K562 (cell line): ENCODE measurements at regions not wholly inside any gene's neighbourhood (a gene's known extent, or its start where the extent isn't known, plus 50 kb on each side); places are given as distances from the start of the nearest gene placed in this dataset.
A peak's percentile ranks its signal among the peaks of the same experiment; 100 is the strongest.
"Not testable (repeated sequence)": the region's sequence is repeated elsewhere in the genome, so short reads cannot be mapped to it uniquely, and the experiment has no call there.

Experiments
- ATAC-seq: fragments of 200-7000 bp; cut with Tn5 transposase; 3 replicates; pipeline ENCODE4 v1.9.1; 2020; ENCODE audit warnings: moderate library complexity
- BruUV-seq: library from RNA; stranded (reverse); fragments of 400-500 nt; replicated peaks from 2 replicates; lab custom pipeline; 2021; lab: Mats Ljungman, UMichigan
- CTCF ChIA-PET: fragments of 300-600 bp; formaldehyde crosslinking; extraction: SDS; loops from one replicate; lab custom pipeline; 2021; ENCODE audit warnings: low intra/inter-chr PET ratio; lab: Yijun Ruan, JAX
- POLR2A ChIA-PET: fragments of 300-600, 350-650 bp; sonication (Branson Sonifier 250); formaldehyde crosslinking; extraction: SDS; loops from one replicate; lab custom pipeline; 2021; ENCODE audit warnings: antibody characterized with exemption, inconsistent platforms; lab: Yijun Ruan, JAX
- DNase-seq, 4 experiments: peaks; one replicate each; pipeline versions ENCODE4 v3.0.0 to v3.0.0-alpha.2; 2011 to 2018; ENCODE audit warnings: low spot score in 3 of 4, mixed read lengths in 3 of 4; ENCODE audit errors: extremely low read depth in 1 of 4
- FAIRE-seq: peaks from 2 replicates; lab custom pipeline; 2011; peaks lifted over from hg19 to GRCh38; lab: Jason Lieb, UNC
- H2AFZ ChIP-seq: 2 replicates; pipeline ENCODE4 v1.6.0; 2011; ENCODE audit warnings: low read depth, low read length, control low read depth, inconsistent platforms
- H3K27ac ChIP-seq: fragments of 200-600 bp; 3 replicates; pipeline ENCODE4 v1.8.0; 2011; ENCODE audit warnings: low read depth, mild to moderate bottlenecking, control low read depth, inconsistent platforms, low read length, moderate library complexity, mixed read lengths; ENCODE audit errors: extremely low read depth
- H3K27me3 ChIP-seq, 2 experiments: fragments of 300-600 bp in 1 of 2; 2 replicates in 1 of 2; 3 replicates in 1 of 2; pipeline versions ENCODE4 v1.6.0 to v1.8.0; 2011; ENCODE audit warnings: inconsistent platforms in 2 of 2, low read length in 2 of 2, mild to moderate bottlenecking in 1 of 2, mixed read lengths in 1 of 2, moderate library complexity in 1 of 2; ENCODE audit not compliant: control insufficient read depth in 2 of 2, insufficient read depth in 2 of 2
- H3K36me3 ChIP-seq: fragments of 300-600 bp; 3 replicates; pipeline ENCODE4 v1.8.0; 2011; ENCODE audit warnings: mild to moderate bottlenecking, low read length, inconsistent platforms; ENCODE audit not compliant: control insufficient read depth, insufficient read depth
- H3K4me1 ChIP-seq, 2 experiments: fragments of 200-600 bp in 1 of 2; replicated peaks in 1 of 2; 2 replicates in 1 of 2; 3 replicates in 1 of 2; pipeline versions ENCODE4 v1.5.1 to v1.8.0; 2011; ENCODE audit warnings: inconsistent platforms in 2 of 2, low read length in 2 of 2, mild to moderate bottlenecking in 1 of 2, mixed read lengths in 1 of 2, moderate library complexity in 1 of 2; ENCODE audit not compliant: control insufficient read depth in 2 of 2, insufficient read depth in 2 of 2
- H3K4me2 ChIP-seq: 2 replicates; pipeline ENCODE4 v1.6.1; 2011; ENCODE audit warnings: low read length, control low read depth, inconsistent platforms, mixed read lengths; ENCODE audit not compliant: insufficient read depth
- H3K4me3 ChIP-seq: fragments of 200-600 bp; sonication (generic), shearing (Covaris generic); 2 replicates; pipeline ENCODE4 v1.5.1; 2016; ENCODE audit warnings: control low read depth, inconsistent platforms
- H3K79me2 ChIP-seq: fragments of 200-600 bp; 3 replicates; pipeline ENCODE4 v1.8.0; 2011; ENCODE audit warnings: low read length, inconsistent platforms; ENCODE audit not compliant: control insufficient read depth, insufficient read depth
- H3K9ac ChIP-seq, 2 experiments: 2 replicates each; pipeline versions ENCODE4 v1.6.0 to v1.6.1; 2011; ENCODE audit warnings: low read depth in 2 of 2, low read length in 2 of 2, control low read depth in 1 of 2, inconsistent platforms in 1 of 2, mild to moderate bottlenecking in 1 of 2, mixed read lengths in 1 of 2; ENCODE audit not compliant: insufficient read depth in 1 of 2
- H3K9me1 ChIP-seq: one replicate; pipeline ENCODE4 v1.6.0; 2011; ENCODE audit warnings: inconsistent platforms, mild to moderate bottlenecking, low read length, moderate library complexity; ENCODE audit not compliant: control insufficient read depth, insufficient read depth
- H3K9me3 ChIP-seq: replicated peaks from 2 replicates; pipeline ENCODE4 v1.5.1; 2011; ENCODE audit warnings: low read depth, low read length, inconsistent platforms; ENCODE audit not compliant: control insufficient read depth, insufficient read depth
- H4K20me1 ChIP-seq: replicated peaks from 2 replicates; pipeline ENCODE4 v1.6.1; 2011; ENCODE audit warnings: low read length, inconsistent platforms, mixed read lengths; ENCODE audit not compliant: control insufficient read depth, insufficient read depth
- ADNP ChIP-seq: fragments of 200-800 bp; sonication (Bioruptor generic); IDR thresholded peaks from 2 replicates; pipeline ENCODE4 v1.6.1; 2016; ENCODE audit warnings: missing genetic modification characterization, missing compliant biosample characterization
- CXXC5 ChIP-seq: fragments of 250-450 bp; sonication (Bioruptor Pico); IDR thresholded peaks from 2 replicates; pipeline ENCODE4 v1.8.0; 2022; ENCODE audit warnings: inconsistent platforms, mild to moderate bottlenecking, moderate library complexity
- GTF3C2 ChIP-seq: IDR thresholded peaks from 3 replicates; pipeline ENCODE4 v1.6.1; 2011; ENCODE audit warnings: borderline replicate concordance, mild to moderate bottlenecking, moderate library complexity; ENCODE audit not compliant: insufficient read length; ENCODE audit errors: extremely low read depth
- HDAC1 ChIP-seq, 2 experiments: fragments of 450-650 bp; IDR thresholded peaks; 2 replicates each; pipeline ENCODE4 v1.6.1; 2016 to 2017; ENCODE audit warnings: inconsistent platforms in 1 of 2, mild to moderate bottlenecking in 1 of 2, moderate library complexity in 1 of 2
- KDM1A ChIP-seq, 2 experiments: fragments of 450-650 bp; IDR thresholded peaks; 2 replicates each; pipeline ENCODE4 v1.6.1; 2016; ENCODE audit warnings: mild to moderate bottlenecking in 2 of 2
- SRF ChIP-seq, 2 experiments: fragments of 250-450, 450-650 bp in 1 of 2; sonication (Bioruptor Pico) in 1 of 2; sonication (generic) in 1 of 2; formaldehyde crosslinking; IDR thresholded peaks; 2 replicates each; pipeline versions ENCODE4 v1.5.0 to v1.5.1; 2020 to 2022; ENCODE audit warnings: mild to moderate bottlenecking in 1 of 2, missing genetic modification reagents in 1 of 2
- TEAD4 ChIP-seq, 2 experiments: sonication (generic) in 1 of 2; formaldehyde crosslinking in 1 of 2; IDR thresholded peaks; 2 replicates each; pipeline versions ENCODE4 v1.6.1 to v1.8.0; 2012 to 2022; ENCODE audit warnings: borderline replicate concordance in 1 of 2, inconsistent platforms in 1 of 2, low read length in 1 of 2, mild to moderate bottlenecking in 1 of 2, missing genetic modification reagents in 1 of 2
- ZBTB40 ChIP-seq, 2 experiments: fragments of 450-650 bp in 1 of 2; sonication (generic) in 1 of 2; formaldehyde crosslinking in 1 of 2; IDR thresholded peaks; 2 replicates each; pipeline versions ENCODE4 v1.7.1 to v1.9.0; 2016 to 2022; ENCODE audit warnings: inconsistent platforms in 1 of 2, mild to moderate bottlenecking in 1 of 2, missing genetic modification reagents in 1 of 2
- WGBS: fragments of 100-300 bp; shearing (Covaris generic); methylation state at CpG from one replicate; pipeline ENCODE4 v1.1.6; 2016; ENCODE audit warnings: low coverage, mixed read lengths; ENCODE audit not compliant: insufficient coverage; ENCODE audit errors: missing lambda C conversion rate; 5-methylcytosine and 5-hydroxymethylcytosine counted together
- in situ Hi-C: fragments of 300-500 bp; cut with MboI; formaldehyde crosslinking; loops from 4 replicates; pipeline ENCODE4 v1.15.0; 2018; ENCODE audit warnings: inconsistent platforms, mixed read lengths
- intact Hi-C: fragments of 100-400 bp; cut with micrococcal nuclease; formaldehyde crosslinking; loops from 2 replicates; pipeline ENCODE4 v1.14.2; 2022

- CTCF ChIA-PET, BruUV-seq: not testable (repeated sequence)
- peak; percentile 11 for FAIRE-seq
Observed at GRCh38 chr6:27585316-27585715, 112.4 kb upstream of the ZNF184 start.

More at GRCh38 chr6:27585316-27585715, 112.4 kb upstream of the ZNF184 start:
- in situ Hi-C loops; H3K27me3 ChIP-seq; H4K20me1 ChIP-seq; H3K9me1 ChIP-seq; H3K9me3 ChIP-seq; H3K36me3 ChIP-seq; H3K27ac ChIP-seq; H3K4me3 ChIP-seq; H3K9ac ChIP-seq; intact Hi-C loops; ATAC-seq; H3K79me2 ChIP-seq; TF ChIP-seq TEAD4 (CRISPR knock-in tag; IDR thresholded peaks at IDR 0.05; ENCODE audit: borderline replicate concordance); ZBTB40 (CRISPR knock-in tag; IDR thresholded peaks at IDR 0.05): not testable (repeated sequence)
- Histone ChIP-seq H3K4me2 (peak overlapping the region; percentile 14; the same call in 1 of the 2 replicates), H2AFZ (peak overlapping the region; percentile 37), H3K4me1 (peaks cover 9 to 22% of the 10 kb centered on the region in 2 experiments; a peak in 4 of 5 replicates)
- POLR2A ChIA-PET, result interaction anchor here (1.9 kb wide), 1 partner anchor 9 kb away, joined by 7 read pairs; no protein-coding TSS in a partner anchor
- peak; percentile 52; the same call in 1 of the 2 replicates for TF ChIP-seq ADNP (tag)
- TF ChIP-seq TEAD4 (IDR thresholded peaks at IDR 0.05; ENCODE audit: low read length), result peak; percentile 12; the same call in 1 of the 2 replicates
- TF ChIP-seq ZBTB40 (IDR thresholded peaks at IDR 0.05), result peak; percentile 46; the same call in 1 of the 2 replicates
- 0 out of 4 replicates have a peak, but pooled peaks of 1 of the 2 experiments have one; percentile 5 for TF ChIP-seq SRF (CRISPR knock-in tag; IDR thresholded peaks at IDR 0.05)
- TF ChIP-seq HDAC1 (IDR thresholded peaks at IDR 0.05), result 0 out of 4 replicates have a peak, but pooled peaks of 1 of the 2 experiments have one; percentile 16
- TF ChIP-seq CXXC5 (CRISPR knock-in tag), result peak; percentile 40; the same call in 1 of the 2 replicates
- peak; percentile 66 for TF ChIP-seq GTF3C2
- TF ChIP-seq KDM1A (IDR thresholded peaks at IDR 0.05), result 0 out of 4 replicates have a peak, but pooled peaks of 1 of the 2 experiments have one; percentile 15
- WGBS, result 11% methylated on average over 11 of the region's 11 CpGs
- peak in 1 of 4 experiments; percentile 47 for DNase-seq
